ENCODE measurements at regions not wholly inside any gene's neighbourhood (a gene's known extent, or its start where the extent isn't known, plus 50 kb on each side); places are given as distances from the start of the nearest gene placed in this dataset.
"Not testable (repeated sequence)": the region's sequence is repeated elsewhere in the genome, so short reads cannot be mapped to it uniquely, and the experiment has no call there.

DNA sequence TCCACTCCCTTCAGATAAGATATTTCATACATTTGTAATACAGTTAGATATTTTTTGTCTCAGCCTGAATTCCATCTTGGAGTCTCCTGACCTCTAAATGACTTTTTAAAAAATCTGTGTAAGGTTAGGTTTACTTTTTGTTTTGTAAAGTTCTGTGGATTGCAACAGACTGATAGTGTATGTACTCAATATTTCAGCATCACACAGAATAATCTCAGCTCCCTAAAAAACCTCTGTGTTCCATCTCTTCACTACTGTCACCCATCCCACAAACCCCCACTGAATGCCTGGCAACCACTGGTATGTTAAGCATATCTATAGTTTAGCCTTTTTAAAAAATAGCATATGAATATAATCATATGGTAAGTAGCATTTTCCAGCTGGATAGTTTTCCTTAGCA is 951.1 kb upstream of the ADAMTS5 start:
- TF ChIP-seq, protein P1, sequence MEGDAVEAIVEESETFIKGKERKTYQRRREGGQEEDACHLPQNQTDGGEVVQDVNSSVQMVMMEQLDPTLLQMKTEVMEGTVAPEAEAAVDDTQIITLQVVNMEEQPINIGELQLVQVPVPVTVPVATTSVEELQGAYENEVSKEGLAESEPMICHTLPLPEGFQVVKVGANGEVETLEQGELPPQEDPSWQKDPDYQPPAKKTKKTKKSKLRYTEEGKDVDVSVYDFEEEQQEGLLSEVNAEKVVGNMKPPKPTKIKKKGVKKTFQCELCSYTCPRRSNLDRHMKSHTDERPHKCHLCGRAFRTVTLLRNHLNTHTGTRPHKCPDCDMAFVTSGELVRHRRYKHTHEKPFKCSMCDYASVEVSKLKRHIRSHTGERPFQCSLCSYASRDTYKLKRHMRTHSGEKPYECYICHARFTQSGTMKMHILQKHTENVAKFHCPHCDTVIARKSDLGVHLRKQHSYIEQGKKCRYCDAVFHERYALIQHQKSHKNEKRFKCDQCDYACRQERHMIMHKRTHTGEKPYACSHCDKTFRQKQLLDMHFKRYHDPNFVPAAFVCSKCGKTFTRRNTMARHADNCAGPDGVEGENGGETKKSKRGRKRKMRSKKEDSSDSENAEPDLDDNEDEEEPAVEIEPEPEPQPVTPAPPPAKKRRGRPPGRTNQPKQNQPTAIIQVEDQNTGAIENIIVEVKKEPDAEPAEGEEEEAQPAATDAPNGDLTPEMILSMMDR (IDR thresholded peaks at IDR 0.05): not testable (repeated sequence)
- TF ChIP-seq POLR2A (IDR thresholded peaks at IDR 0.05): not testable (repeated sequence)
